ENCODE measurements at regions not wholly inside any gene's neighbourhood (a gene's known extent, or its start where the extent isn't known, plus 50 kb on each side); places are given as distances from the start of the nearest gene placed in this dataset.

DNA sequence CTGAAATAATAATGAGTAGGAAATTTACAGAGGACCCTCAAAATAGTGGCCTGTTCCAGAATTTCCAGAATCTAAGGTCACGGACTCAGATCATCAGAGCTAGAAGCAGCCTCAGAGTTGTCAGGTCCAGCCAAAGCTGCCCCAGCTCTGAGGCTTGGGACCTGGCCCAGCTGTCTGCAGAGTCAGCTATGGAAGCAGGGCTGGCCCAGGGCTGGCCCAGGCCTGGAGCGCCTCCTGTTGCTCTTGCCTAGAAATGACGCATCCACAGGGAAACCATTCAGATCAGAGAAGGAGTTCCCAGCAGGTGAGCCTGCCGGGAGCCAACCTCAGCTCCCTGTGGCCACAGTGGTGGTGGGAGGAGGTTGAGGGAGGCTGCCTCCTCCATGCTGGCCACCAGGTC is 106.7 kb upstream of the ARL4C start:
- TF ChIP-seq RBBP5 (conservative IDR thresholded peaks at IDR 0.05): no peak
- TF ChIP-seq RCOR1 (conservative IDR thresholded peaks at IDR 0.05; ENCODE audit: low read depth, low read length): no peak
- no peak for TF ChIP-seq NFIC (IDR thresholded peaks at IDR 0.05; ENCODE audit: low read depth, low read length)
- no peak for TF ChIP-seq CEBPB (IDR thresholded peaks at IDR 0.05; ENCODE audit: borderline replicate concordance in 1 of 2, low read depth in 2 of 2, low read length in 2 of 2)
- TF ChIP-seq FOS (IDR thresholded peaks at IDR 0.05; ENCODE audit: borderline replicate concordance, extremely low read depth, insufficient read length): no peak
- TF ChIP-seq SRF (IDR thresholded peaks at IDR 0.05; ENCODE audit: low read depth in 2 of 2, low read length in 2 of 2): no peak
